Endodermal cell (in vitro differentiated cells): ENCODE measurements at regions not wholly inside any gene's neighbourhood (a gene's known extent, or its start where the extent isn't known, plus 50 kb on each side); places are given as distances from the start of the nearest gene placed in this dataset.

Experiments
- DNase-seq: peaks from one replicate; pipeline ENCODE4 v3.0.0-alpha.2; 2017
- H3K27ac ChIP-seq: 2 replicates; pipeline ENCODE4 v1.5.1; 2013; ENCODE audit warnings: mild to moderate bottlenecking, low read depth, low read length, moderate library complexity
- H3K27me3 ChIP-seq: 2 replicates; pipeline ENCODE4 v1.6.1; 2013; ENCODE audit warnings: mild to moderate bottlenecking, low read length, moderate library complexity; ENCODE audit not compliant: insufficient read depth, control insufficient read depth, poor library complexity, severe bottlenecking
- H3K36me3 ChIP-seq: 2 replicates; pipeline ENCODE4 v1.7.0; 2013; ENCODE audit warnings: mild to moderate bottlenecking, low read length, moderate library complexity; ENCODE audit not compliant: control insufficient read depth, insufficient read depth
- H3K4me1 ChIP-seq: one replicate; pipeline ENCODE4 v1.7.0; 2013; ENCODE audit warnings: low read length; ENCODE audit not compliant: control insufficient read depth, insufficient read depth
- H3K4me3 ChIP-seq: 2 replicates; pipeline ENCODE4 v1.5.1; 2013; ENCODE audit warnings: mild to moderate bottlenecking, low read length, moderate library complexity
- H3K9ac ChIP-seq: 2 replicates; pipeline ENCODE4 v1.6.1; 2013; ENCODE audit warnings: mild to moderate bottlenecking, low read length, moderate library complexity; ENCODE audit not compliant: poor library complexity, severe bottlenecking; ENCODE audit errors: extremely low read depth
- H3K9me3 ChIP-seq: 2 replicates; pipeline ENCODE4 v1.6.1; 2013; ENCODE audit warnings: mild to moderate bottlenecking, low read length, moderate library complexity; ENCODE audit not compliant: control insufficient read depth
- H3K27ac Mint-ChIP-seq: 2 replicates; pipeline ENCODE4 v1.8.0; 2020; ENCODE audit warnings: mixed read lengths
- H3K27me3 Mint-ChIP-seq: 2 replicates; pipeline ENCODE4 v1.8.0; 2021; ENCODE audit warnings: mild to moderate bottlenecking, mixed read lengths; ENCODE audit not compliant: insufficient read depth
- H3K36me3 Mint-ChIP-seq: 2 replicates; pipeline ENCODE4 v1.8.0; 2020; ENCODE audit warnings: low read depth, mixed read lengths
- H3K4me1 Mint-ChIP-seq: 2 replicates; pipeline ENCODE4 v1.8.0; 2020; ENCODE audit warnings: mixed read lengths
- H3K4me3 Mint-ChIP-seq: 2 replicates; pipeline ENCODE4 v1.8.0; 2020; ENCODE audit warnings: mild to moderate bottlenecking, moderate library complexity, mixed read lengths
- H3K9me3 Mint-ChIP-seq: 2 replicates; pipeline ENCODE4 v1.8.0; 2020; ENCODE audit warnings: mild to moderate bottlenecking, mixed read lengths
- WGBS, 2 experiments: methylation state at CpG; one replicate each; pipeline versions ENCODE4 v1.1.5 to v1.1.7; 2013; ENCODE audit warnings: missing lambda C conversion rate in 2 of 2, mixed read lengths in 1 of 2; ENCODE audit not compliant: insufficient coverage in 1 of 2, insufficient read length in 1 of 2; 5-methylcytosine and 5-hydroxymethylcytosine counted together
- TF ChIP-seq, protein P1 (sequence below): fragments of 200-600 bp; sonication (generic); conservative IDR thresholded peaks from 2 replicates; pipeline ENCODE4 v1.5.0; 2021; ENCODE audit warnings: antibody characterized with exemption, mild to moderate bottlenecking

DNA sequence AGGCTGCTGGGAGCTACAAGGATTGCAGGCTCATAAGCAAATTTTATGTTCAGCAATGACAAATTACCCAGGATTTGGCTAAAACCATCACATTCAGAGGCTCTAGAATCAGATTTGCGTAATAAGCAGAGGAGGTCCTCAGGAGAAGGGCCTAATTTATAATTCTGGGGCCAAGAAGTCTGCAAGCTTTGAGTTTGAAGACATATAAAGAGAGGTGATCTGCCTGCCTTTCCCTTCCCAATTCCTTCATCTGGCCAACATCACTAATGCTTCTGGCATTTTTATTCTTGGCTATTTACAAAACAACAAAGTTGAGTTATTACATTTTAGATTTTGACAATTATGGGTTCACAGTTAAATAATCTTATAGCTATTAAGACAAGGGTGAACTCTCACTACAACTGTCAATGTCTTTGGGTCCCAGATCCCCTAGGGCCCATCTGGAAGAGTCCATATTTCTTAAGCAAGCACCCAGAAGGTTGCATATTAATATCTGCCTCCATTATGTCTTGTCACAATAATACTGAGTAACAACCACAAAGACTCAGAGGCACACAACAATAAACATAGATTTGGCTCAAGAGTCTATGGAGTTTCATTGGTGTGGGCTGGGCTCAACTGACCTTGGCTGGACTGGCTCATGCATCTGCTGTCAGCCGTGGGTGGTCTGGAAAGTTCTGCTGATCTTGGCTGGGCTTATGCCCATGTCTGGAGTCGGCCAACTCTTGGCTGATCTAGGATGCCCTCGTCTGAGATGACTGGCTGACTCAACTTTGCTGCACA lies 67.2 kb upstream of the CD82 start:
- H3K9me3 ChIP-seq, result no peaks in the 10 kb centered on the region
- TF ChIP-seq, protein P1, sequence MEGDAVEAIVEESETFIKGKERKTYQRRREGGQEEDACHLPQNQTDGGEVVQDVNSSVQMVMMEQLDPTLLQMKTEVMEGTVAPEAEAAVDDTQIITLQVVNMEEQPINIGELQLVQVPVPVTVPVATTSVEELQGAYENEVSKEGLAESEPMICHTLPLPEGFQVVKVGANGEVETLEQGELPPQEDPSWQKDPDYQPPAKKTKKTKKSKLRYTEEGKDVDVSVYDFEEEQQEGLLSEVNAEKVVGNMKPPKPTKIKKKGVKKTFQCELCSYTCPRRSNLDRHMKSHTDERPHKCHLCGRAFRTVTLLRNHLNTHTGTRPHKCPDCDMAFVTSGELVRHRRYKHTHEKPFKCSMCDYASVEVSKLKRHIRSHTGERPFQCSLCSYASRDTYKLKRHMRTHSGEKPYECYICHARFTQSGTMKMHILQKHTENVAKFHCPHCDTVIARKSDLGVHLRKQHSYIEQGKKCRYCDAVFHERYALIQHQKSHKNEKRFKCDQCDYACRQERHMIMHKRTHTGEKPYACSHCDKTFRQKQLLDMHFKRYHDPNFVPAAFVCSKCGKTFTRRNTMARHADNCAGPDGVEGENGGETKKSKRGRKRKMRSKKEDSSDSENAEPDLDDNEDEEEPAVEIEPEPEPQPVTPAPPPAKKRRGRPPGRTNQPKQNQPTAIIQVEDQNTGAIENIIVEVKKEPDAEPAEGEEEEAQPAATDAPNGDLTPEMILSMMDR, result no peak
- no peak overlapping the region for H3K27ac Mint-ChIP-seq

DNA sequence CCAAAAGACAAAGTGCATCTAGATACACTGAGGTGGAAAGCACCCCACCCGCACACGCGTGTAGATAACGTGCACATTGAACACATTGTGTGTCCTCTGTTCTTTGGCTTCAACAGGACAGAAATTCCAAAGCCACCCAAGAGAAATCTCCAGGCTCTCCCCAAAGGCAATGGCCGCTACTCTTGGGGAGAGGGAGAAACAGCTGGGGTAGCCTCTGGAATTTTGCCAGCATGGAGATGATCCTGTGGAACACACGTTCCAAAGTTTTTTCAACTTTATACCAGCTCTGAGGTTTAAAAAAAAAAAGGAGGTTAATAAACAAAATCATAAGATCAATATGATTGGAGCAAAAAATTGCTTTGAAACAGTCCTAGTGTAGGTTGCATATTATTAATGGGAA lies 63.0 kb upstream of the CD82 start:
- H3K9me3 ChIP-seq, result peaks cover 16% of the 10 kb centered on the region
- H3K27me3 ChIP-seq, result peaks cover 18% of the 10 kb centered on the region
- no peak overlapping the region for H3K4me3 Mint-ChIP-seq
- no peak overlapping the region for H3K27ac Mint-ChIP-seq
- H3K27me3 Mint-ChIP-seq, result peaks cover 45% of the 10 kb centered on the region
- no peaks in the 10 kb centered on the region for H3K36me3 ChIP-seq
- no peak overlapping the region for H3K27ac ChIP-seq
- 92 to 98% methylated on average over 5 of the region's 6 CpGs for WGBS, 2 experiments
- peaks cover 8% of the 10 kb centered on the region for H3K4me1 Mint-ChIP-seq
- peaks cover 3% of the 10 kb centered on the region for H3K4me1 ChIP-seq
- H3K4me3 ChIP-seq, result no peak overlapping the region
- no peaks in the 10 kb centered on the region for H3K36me3 Mint-ChIP-seq
- no peak overlapping the region for H3K9ac ChIP-seq
- no peak for DNase-seq
- TF ChIP-seq, protein P1, result no peak
- peaks cover 2% of the 10 kb centered on the region for H3K9me3 Mint-ChIP-seq

More for the DNA sequence above, 67.2 kb upstream of the CD82 start:
- Mint-ChIP-seq H3K4me3 (no peak overlapping the region), H3K36me3 (no peaks in the 10 kb centered on the region), H3K9me3 (no peaks in the 10 kb centered on the region), H3K4me1 (peaks cover 20% of the 10 kb centered on the region), H3K27me3 (peaks cover 67% of the 10 kb centered on the region)
- Histone ChIP-seq H3K9ac (no peak overlapping the region), H3K36me3 (no peaks in the 10 kb centered on the region), H3K4me1 (peaks cover 15% of the 10 kb centered on the region), H3K27ac (no peak overlapping the region), H3K4me3 (no peak overlapping the region), H3K27me3 (peaks cover 41% of the 10 kb centered on the region)
- DNase-seq, result no peak
- WGBS, 2 experiments, result 88 to 89% methylated on average over 4 of the region's 4 CpGs

DNA sequence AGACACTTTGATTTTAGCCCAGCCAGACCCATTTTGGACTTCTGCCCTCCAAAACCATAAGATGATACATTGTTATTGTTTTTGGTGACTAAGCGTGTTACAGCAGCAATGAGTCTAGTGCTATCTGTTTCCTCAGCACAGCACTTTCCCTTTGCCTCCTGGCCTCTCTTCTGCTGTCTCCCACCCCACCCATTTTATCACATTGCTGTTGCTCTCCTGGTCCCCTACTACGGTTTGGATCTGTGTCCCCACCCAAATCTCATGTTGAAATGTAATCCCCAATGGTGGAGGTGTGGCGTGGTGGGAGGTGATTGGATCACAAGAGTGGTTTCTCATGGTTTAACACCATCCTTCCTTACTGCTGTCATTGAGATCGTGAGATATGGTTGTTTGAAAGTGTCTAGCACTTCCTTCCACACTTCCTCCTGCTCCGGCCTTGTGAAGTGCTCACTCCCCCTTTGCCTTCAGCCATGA lies 59.8 kb upstream of the CD82 start:
- Histone ChIP-seq H3K27ac (no peak overlapping the region), H3K27me3 (no peaks in the 10 kb centered on the region), H3K9me3 (peaks cover 16% of the 10 kb centered on the region), H3K4me1 (peaks cover 2% of the 10 kb centered on the region), H3K9ac (no peak overlapping the region), H3K36me3 (no peaks in the 10 kb centered on the region), H3K4me3 (peak overlapping the region; percentile 4)
- Mint-ChIP-seq H3K4me3 (no peak overlapping the region), H3K4me1 (peaks cover 8% of the 10 kb centered on the region), H3K9me3 (peaks cover 2% of the 10 kb centered on the region), H3K36me3 (no peaks in the 10 kb centered on the region), H3K27ac (no peak overlapping the region), H3K27me3 (peaks cover 28% of the 10 kb centered on the region)
- 92 to 100% methylated on average over 1 to 3 of the region's 5 CpGs for WGBS, 2 experiments
- no peak for DNase-seq
- TF ChIP-seq, protein P1, result no peak
